ENCODE measurements at regions not wholly inside any gene's neighbourhood (a gene's known extent, or its start where the extent isn't known, plus 50 kb on each side); places are given as distances from the start of the nearest gene placed in this dataset.

GRCh38 chr13:90984756-90985155, 362.7 kb upstream of the MIR17HG start:
- intact Hi-C loops (cut with DNase I), result no loop called here
- Histone ChIP-seq H3K27ac (no peak overlapping the region), H3K27me3 (no peaks in the 10 kb centered on the region), H3K4me1 (no peaks in the 10 kb centered on the region), H3K4me3 (no peak overlapping the region), H3K36me3 (no peaks in the 10 kb centered on the region), H3K9me3 (no peaks in the 10 kb centered on the region)
- no peak for DNase-seq (ENCODE audit: extremely low spot score in 2 of 2)
- TF ChIP-seq POLR2AphosphoS5 (IDR thresholded peaks at IDR 0.05; ENCODE audit: insufficient read depth in 1 of 2, low read depth in 1 of 2), result no peak
- TF ChIP-seq POLR2A (IDR thresholded peaks at IDR 0.05), result no peak
- TF ChIP-seq CTCF (IDR thresholded peaks at IDR 0.05), result no peak

- TF ChIP-seq POLR2AphosphoS5 (IDR thresholded peaks at IDR 0.05; ENCODE audit: insufficient read depth in 1 of 2, low read depth in 1 of 2), result no peak
- no peak for TF ChIP-seq POLR2A (IDR thresholded peaks at IDR 0.05)
- no peak for TF ChIP-seq CTCF (IDR thresholded peaks at IDR 0.05)
- no peak overlapping the region for H3K27ac ChIP-seq
- no peaks in the 10 kb centered on the region for H3K36me3 ChIP-seq
- intact Hi-C loops (cut with DNase I), result no loop called here
- H3K27me3 ChIP-seq, result no peaks in the 10 kb centered on the region
- no peaks in the 10 kb centered on the region for H3K9me3 ChIP-seq
- no peak for DNase-seq (ENCODE audit: extremely low spot score in 2 of 2)
- H3K4me1 ChIP-seq, result no peaks in the 10 kb centered on the region
- H3K4me3 ChIP-seq, result no peak overlapping the region
Observed at GRCh38 chr13:90995001-90995400, 352.5 kb upstream of the MIR17HG start.

GRCh38 chr13:90995614-90996013, 351.9 kb upstream of the MIR17HG start:
- no peak for TF ChIP-seq POLR2AphosphoS5 (IDR thresholded peaks at IDR 0.05; ENCODE audit: insufficient read depth in 1 of 2, low read depth in 1 of 2)
- TF ChIP-seq CTCF (IDR thresholded peaks at IDR 0.05), result no peak
- no peak for TF ChIP-seq POLR2A (IDR thresholded peaks at IDR 0.05)
- H3K27ac ChIP-seq, result no peak overlapping the region
- DNase-seq (ENCODE audit: extremely low spot score in 2 of 2), result no peak
- H3K27me3 ChIP-seq, result no peaks in the 10 kb centered on the region
- intact Hi-C loops (cut with DNase I), result no loop called here
- no peak overlapping the region for H3K4me3 ChIP-seq
- no peaks in the 10 kb centered on the region for H3K4me1 ChIP-seq
- no peaks in the 10 kb centered on the region for H3K9me3 ChIP-seq
- H3K36me3 ChIP-seq, result no peaks in the 10 kb centered on the region

- no peak overlapping the region for H3K27ac ChIP-seq
- intact Hi-C loops (cut with DNase I), result no loop called here
- H3K4me1 ChIP-seq, result no peaks in the 10 kb centered on the region
- no peak for DNase-seq (ENCODE audit: extremely low spot score in 2 of 2)
- no peaks in the 10 kb centered on the region for H3K27me3 ChIP-seq
- no peaks in the 10 kb centered on the region for H3K36me3 ChIP-seq
- H3K4me3 ChIP-seq, result no peak overlapping the region
- no peak for TF ChIP-seq CTCF (IDR thresholded peaks at IDR 0.05)
- TF ChIP-seq POLR2A (IDR thresholded peaks at IDR 0.05), result no peak
- TF ChIP-seq POLR2AphosphoS5 (IDR thresholded peaks at IDR 0.05; ENCODE audit: insufficient read depth in 1 of 2, low read depth in 1 of 2), result no peak
- no peaks in the 10 kb centered on the region for H3K9me3 ChIP-seq
Observed at GRCh38 chr13:90997951-90998350, 349.5 kb upstream of the MIR17HG start.

GRCh38 chr13:90999401-90999800, 348.1 kb upstream of the MIR17HG start:
- no peak overlapping the region for H3K4me3 ChIP-seq
- no peak for DNase-seq (ENCODE audit: extremely low spot score in 2 of 2)
- no peak overlapping the region for H3K27ac ChIP-seq
- H3K9me3 ChIP-seq, result no peaks in the 10 kb centered on the region
- no peaks in the 10 kb centered on the region for H3K27me3 ChIP-seq
- no peak for TF ChIP-seq CTCF (IDR thresholded peaks at IDR 0.05)
- TF ChIP-seq POLR2AphosphoS5 (IDR thresholded peaks at IDR 0.05; ENCODE audit: insufficient read depth in 1 of 2, low read depth in 1 of 2), result no peak
- no peak for TF ChIP-seq POLR2A (IDR thresholded peaks at IDR 0.05)
- H3K36me3 ChIP-seq, result no peaks in the 10 kb centered on the region
- no peaks in the 10 kb centered on the region for H3K4me1 ChIP-seq
- intact Hi-C loops (cut with DNase I), result no loop called here

All from vagina (tissue), 2 donors.